ENCODE measurements at regions not wholly inside any gene's neighbourhood (a gene's known extent, or its start where the extent isn't known, plus 50 kb on each side); places are given as distances from the start of the nearest gene placed in this dataset.

- no peak for TF ChIP-seq ETV6 (CRISPR knock-in tag; IDR thresholded peaks at IDR 0.05)
- TF ChIP-seq CREM (CRISPR knock-in tag; IDR thresholded peaks at IDR 0.05) = no peak
- TF ChIP-seq RORB (CRISPR knock-in tag; IDR thresholded peaks at IDR 0.05) = no peak
- TF ChIP-seq STAT6 (CRISPR knock-in tag; conservative IDR thresholded peaks at IDR 0.05; ENCODE audit: low read depth) = no peak
Measured at GRCh38 chr2:125593036-125593435, 1062.9 kb upstream of the GYPC start (continued).

DNA sequence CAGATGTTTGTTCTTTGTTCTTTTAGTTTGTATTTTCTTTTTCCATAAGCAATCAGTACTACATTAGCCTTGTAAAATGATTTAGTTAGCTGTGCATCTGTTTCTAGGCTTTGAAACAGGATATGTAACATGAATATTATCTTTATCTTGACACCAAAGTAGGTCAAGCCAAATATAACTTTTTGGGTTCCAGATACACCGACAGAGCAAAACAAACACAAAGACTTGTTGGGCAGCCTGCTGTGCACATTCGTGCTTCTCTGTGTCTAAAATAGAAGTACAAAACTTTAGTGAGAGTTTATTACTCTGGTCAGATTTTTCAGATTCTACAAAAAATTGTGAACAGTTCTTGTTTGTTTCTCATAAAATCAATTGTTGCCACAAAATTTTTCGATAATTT, 1059.3 kb upstream of the GYPC start:
- ChIA-PET CTCF (no interaction called here), POLR2A (no interaction called here)
- no peak overlapping the region for H3K27ac Mint-ChIP-seq
- H3K9me3 Mint-ChIP-seq = peaks cover 54% of the 10 kb centered on the region
- H3K4me3 Mint-ChIP-seq = no peak overlapping the region
- peaks cover 9% of the 10 kb centered on the region for H3K36me3 Mint-ChIP-seq
- no peaks in the 10 kb centered on the region for H3K27me3 Mint-ChIP-seq (ENCODE audit: low read depth)
- ATAC-seq (no peak), DNase-seq (ENCODE audit: low spot score) (no peak)
- H3K4me1 Mint-ChIP-seq = peaks cover 5% of the 10 kb centered on the region; the same call in 1 of the 2 replicates
- no peak for TF ChIP-seq ZNF425 (CRISPR knock-in tag; conservative IDR thresholded peaks at IDR 0.05)
- TF ChIP-seq IRF2 (CRISPR knock-in tag; IDR thresholded peaks at IDR 0.05; ENCODE audit: borderline replicate concordance, low read depth) = no peak
- no peak for TF ChIP-seq USF1 (CRISPR knock-in tag; IDR thresholded peaks at IDR 0.05)
- TF ChIP-seq, protein P1, sequence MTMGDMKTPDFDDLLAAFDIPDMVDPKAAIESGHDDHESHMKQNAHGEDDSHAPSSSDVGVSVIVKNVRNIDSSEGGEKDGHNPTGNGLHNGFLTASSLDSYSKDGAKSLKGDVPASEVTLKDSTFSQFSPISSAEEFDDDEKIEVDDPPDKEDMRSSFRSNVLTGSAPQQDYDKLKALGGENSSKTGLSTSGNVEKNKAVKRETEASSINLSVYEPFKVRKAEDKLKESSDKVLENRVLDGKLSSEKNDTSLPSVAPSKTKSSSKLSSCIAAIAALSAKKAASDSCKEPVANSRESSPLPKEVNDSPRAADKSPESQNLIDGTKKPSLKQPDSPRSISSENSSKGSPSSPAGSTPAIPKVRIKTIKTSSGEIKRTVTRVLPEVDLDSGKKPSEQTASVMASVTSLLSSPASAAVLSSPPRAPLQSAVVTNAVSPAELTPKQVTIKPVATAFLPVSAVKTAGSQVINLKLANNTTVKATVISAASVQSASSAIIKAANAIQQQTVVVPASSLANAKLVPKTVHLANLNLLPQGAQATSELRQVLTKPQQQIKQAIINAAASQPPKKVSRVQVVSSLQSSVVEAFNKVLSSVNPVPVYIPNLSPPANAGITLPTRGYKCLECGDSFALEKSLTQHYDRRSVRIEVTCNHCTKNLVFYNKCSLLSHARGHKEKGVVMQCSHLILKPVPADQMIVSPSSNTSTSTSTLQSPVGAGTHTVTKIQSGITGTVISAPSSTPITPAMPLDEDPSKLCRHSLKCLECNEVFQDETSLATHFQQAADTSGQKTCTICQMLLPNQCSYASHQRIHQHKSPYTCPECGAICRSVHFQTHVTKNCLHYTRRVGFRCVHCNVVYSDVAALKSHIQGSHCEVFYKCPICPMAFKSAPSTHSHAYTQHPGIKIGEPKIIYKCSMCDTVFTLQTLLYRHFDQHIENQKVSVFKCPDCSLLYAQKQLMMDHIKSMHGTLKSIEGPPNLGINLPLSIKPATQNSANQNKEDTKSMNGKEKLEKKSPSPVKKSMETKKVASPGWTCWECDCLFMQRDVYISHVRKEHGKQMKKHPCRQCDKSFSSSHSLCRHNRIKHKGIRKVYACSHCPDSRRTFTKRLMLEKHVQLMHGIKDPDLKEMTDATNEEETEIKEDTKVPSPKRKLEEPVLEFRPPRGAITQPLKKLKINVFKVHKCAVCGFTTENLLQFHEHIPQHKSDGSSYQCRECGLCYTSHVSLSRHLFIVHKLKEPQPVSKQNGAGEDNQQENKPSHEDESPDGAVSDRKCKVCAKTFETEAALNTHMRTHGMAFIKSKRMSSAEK (CRISPR knock-in tag; IDR thresholded peaks at IDR 0.05; ENCODE audit: borderline replicate concordance) = no peak
- TF ChIP-seq GTF2I (CRISPR knock-in tag; conservative IDR thresholded peaks at IDR 0.05) = no peak
- TF ChIP-seq MYBL2 (CRISPR knock-in tag; IDR thresholded peaks at IDR 0.05) = no peak
- TF ChIP-seq, protein P2, sequence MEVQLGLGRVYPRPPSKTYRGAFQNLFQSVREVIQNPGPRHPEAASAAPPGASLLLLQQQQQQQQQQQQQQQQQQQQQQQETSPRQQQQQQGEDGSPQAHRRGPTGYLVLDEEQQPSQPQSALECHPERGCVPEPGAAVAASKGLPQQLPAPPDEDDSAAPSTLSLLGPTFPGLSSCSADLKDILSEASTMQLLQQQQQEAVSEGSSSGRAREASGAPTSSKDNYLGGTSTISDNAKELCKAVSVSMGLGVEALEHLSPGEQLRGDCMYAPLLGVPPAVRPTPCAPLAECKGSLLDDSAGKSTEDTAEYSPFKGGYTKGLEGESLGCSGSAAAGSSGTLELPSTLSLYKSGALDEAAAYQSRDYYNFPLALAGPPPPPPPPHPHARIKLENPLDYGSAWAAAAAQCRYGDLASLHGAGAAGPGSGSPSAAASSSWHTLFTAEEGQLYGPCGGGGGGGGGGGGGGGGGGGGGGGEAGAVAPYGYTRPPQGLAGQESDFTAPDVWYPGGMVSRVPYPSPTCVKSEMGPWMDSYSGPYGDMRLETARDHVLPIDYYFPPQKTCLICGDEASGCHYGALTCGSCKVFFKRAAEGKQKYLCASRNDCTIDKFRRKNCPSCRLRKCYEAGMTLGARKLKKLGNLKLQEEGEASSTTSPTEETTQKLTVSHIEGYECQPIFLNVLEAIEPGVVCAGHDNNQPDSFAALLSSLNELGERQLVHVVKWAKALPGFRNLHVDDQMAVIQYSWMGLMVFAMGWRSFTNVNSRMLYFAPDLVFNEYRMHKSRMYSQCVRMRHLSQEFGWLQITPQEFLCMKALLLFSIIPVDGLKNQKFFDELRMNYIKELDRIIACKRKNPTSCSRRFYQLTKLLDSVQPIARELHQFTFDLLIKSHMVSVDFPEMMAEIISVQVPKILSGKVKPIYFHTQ (CRISPR knock-in tag; IDR thresholded peaks at IDR 0.05) = no peak
- TF ChIP-seq, protein P3, sequence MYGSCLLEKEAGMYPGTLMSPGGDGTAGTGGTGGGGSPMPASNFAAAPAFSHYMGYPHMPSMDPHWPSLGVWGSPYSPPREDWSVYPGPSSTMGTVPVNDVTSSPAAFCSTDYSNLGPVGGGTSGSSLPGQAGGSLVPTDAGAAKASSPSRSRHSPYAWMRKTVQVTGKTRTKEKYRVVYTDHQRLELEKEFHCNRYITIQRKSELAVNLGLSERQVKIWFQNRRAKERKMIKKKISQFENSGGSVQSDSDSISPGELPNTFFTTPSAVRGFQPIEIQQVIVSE (CRISPR knock-in tag; IDR thresholded peaks at IDR 0.05; ENCODE audit: borderline replicate concordance) = no peak
- TF ChIP-seq, protein P4, sequence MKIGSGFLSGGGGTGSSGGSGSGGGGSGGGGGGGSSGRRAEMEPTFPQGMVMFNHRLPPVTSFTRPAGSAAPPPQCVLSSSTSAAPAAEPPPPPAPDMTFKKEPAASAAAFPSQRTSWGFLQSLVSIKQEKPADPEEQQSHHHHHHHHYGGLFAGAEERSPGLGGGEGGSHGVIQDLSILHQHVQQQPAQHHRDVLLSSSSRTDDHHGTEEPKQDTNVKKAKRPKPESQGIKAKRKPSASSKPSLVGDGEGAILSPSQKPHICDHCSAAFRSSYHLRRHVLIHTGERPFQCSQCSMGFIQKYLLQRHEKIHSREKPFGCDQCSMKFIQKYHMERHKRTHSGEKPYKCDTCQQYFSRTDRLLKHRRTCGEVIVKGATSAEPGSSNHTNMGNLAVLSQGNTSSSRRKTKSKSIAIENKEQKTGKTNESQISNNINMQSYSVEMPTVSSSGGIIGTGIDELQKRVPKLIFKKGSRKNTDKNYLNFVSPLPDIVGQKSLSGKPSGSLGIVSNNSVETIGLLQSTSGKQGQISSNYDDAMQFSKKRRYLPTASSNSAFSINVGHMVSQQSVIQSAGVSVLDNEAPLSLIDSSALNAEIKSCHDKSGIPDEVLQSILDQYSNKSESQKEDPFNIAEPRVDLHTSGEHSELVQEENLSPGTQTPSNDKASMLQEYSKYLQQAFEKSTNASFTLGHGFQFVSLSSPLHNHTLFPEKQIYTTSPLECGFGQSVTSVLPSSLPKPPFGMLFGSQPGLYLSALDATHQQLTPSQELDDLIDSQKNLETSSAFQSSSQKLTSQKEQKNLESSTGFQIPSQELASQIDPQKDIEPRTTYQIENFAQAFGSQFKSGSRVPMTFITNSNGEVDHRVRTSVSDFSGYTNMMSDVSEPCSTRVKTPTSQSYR (CRISPR knock-in tag; IDR thresholded peaks at IDR 0.05) = no peak
- TF ChIP-seq NR3C1 (CRISPR knock-in tag; conservative IDR thresholded peaks at IDR 0.05; ENCODE audit: low read depth) = no peak
- no peak for TF ChIP-seq ZNF671 (CRISPR knock-in tag; IDR thresholded peaks at IDR 0.05)
- TF ChIP-seq, protein P5, sequence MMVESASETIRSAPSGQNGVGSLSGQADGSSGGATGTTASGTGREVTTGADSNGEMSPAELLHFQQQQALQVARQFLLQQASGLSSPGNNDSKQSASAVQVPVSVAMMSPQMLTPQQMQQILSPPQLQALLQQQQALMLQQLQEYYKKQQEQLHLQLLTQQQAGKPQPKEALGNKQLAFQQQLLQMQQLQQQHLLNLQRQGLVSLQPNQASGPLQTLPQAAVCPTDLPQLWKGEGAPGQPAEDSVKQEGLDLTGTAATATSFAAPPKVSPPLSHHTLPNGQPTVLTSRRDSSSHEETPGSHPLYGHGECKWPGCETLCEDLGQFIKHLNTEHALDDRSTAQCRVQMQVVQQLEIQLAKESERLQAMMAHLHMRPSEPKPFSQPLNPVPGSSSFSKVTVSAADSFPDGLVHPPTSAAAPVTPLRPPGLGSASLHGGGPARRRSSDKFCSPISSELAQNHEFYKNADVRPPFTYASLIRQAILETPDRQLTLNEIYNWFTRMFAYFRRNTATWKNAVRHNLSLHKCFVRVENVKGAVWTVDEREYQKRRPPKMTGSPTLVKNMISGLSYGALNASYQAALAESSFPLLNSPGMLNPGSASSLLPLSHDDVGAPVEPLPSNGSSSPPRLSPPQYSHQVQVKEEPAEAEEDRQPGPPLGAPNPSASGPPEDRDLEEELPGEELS (CRISPR knock-in tag; IDR thresholded peaks at IDR 0.05) = no peak
- no peak for TF ChIP-seq CREM (CRISPR knock-in tag; IDR thresholded peaks at IDR 0.05)
- TF ChIP-seq NFATC4 (CRISPR knock-in tag; IDR thresholded peaks at IDR 0.05) = no peak

Data from WTC11 (cell line).